ENCODE measurements at regions not wholly inside any gene's neighbourhood (a gene's known extent, or its start where the extent isn't known, plus 50 kb on each side); places are given as distances from the start of the nearest gene placed in this dataset.

DNA sequence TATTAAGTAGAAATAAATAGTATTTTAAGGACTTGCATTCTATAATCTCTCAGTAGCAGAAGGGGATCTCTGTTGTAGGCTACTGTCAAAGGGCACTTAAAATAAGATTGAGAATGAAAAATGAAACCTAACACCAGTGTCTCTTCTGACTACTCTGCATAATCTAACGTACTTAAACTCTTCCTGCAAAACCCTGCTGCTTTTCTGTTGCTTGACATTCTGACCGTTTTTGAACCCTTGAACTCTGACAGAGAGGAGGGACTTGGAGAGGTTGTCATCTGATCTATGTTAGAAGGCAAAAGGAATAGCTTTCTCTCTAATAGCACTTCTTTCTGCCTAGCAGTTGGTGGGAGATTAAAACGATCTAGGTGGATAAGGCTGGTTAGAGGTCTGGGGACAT lies 204.6 kb downstream of the ZIC1 start:
- TF ChIP-seq, protein P1, sequence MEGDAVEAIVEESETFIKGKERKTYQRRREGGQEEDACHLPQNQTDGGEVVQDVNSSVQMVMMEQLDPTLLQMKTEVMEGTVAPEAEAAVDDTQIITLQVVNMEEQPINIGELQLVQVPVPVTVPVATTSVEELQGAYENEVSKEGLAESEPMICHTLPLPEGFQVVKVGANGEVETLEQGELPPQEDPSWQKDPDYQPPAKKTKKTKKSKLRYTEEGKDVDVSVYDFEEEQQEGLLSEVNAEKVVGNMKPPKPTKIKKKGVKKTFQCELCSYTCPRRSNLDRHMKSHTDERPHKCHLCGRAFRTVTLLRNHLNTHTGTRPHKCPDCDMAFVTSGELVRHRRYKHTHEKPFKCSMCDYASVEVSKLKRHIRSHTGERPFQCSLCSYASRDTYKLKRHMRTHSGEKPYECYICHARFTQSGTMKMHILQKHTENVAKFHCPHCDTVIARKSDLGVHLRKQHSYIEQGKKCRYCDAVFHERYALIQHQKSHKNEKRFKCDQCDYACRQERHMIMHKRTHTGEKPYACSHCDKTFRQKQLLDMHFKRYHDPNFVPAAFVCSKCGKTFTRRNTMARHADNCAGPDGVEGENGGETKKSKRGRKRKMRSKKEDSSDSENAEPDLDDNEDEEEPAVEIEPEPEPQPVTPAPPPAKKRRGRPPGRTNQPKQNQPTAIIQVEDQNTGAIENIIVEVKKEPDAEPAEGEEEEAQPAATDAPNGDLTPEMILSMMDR (IDR thresholded peaks at IDR 0.05) = no peak
- TF ChIP-seq POLR2A (IDR thresholded peaks at IDR 0.05) (no peak), POLR2AphosphoS5 (IDR thresholded peaks at IDR 0.05; ENCODE audit: insufficient read depth in 1 of 2, low read depth in 1 of 2) (no peak)
